OCI-M2 (cell line): ENCODE measurements at regions not wholly inside any gene's neighbourhood (a gene's known extent, or its start where the extent isn't known, plus 50 kb on each side); places are given as distances from the start of the nearest gene placed in this dataset.

Experiments
- DNase-seq: peaks from one replicate; lab custom pipeline; 2025; ENCODE audit not compliant: unreplicated experiment; lab: John Stamatoyannopoulos, UW

DNA sequence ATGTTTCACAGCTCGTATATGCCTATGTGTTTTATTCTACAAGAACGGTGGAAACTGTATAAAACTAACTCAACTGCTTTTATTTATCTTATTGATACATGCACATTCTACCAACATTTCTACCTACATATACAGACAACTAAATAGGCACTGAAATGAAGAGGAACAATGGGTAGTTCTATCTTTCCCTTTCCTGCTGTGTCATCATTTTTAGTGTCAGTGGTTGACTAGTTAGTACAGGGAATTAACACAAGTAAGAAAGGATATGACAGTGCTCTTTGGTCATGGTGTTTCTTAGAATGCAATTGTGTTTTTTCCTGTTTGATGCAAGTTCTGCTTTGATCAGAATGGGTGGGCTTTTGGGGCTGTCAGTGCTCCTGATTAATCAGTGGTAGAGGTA is 293.8 kb upstream of the CTSO start:
- DNase-seq, result no peak

DNA sequence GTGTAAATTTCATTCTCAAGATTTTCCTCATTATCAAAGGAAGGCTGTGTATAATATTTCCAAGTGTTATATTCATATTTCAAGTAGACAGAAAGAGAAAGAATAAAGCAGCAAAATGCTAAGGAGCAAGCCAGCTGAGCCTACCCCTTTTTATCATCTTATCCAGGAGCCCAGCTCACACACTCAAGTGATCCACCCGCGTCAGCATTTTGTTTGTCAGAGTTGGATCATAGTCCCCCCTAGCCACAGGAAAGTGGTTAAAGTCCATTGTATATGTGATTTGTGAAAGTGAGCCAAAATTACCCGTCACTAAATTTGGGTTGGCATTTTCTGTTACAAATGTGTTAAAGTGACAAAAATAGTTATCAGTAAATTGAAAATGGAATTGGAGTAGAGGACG is 289.3 kb upstream of the CTSO start:
- no peak for DNase-seq

DNA sequence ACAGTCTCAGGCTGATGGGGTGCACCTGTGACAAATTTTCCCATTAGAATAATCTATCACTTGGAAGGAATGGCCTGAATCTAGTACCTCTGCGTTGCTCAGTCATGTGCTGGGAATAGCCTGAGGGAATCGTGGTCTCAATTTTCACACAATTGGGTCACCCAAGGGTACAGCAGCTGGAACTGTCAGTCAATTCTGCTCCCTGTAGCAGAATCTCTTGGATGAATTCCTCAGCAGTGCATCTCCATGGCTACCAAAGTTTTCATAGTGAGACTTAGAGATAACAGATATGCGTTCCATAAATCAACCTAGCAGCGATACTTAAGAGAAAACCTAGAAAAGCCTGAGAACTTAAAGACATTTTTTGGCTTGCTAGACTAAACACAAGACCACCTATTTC is 288.7 kb upstream of the CTSO start:
- DNase-seq, result no peak

DNA sequence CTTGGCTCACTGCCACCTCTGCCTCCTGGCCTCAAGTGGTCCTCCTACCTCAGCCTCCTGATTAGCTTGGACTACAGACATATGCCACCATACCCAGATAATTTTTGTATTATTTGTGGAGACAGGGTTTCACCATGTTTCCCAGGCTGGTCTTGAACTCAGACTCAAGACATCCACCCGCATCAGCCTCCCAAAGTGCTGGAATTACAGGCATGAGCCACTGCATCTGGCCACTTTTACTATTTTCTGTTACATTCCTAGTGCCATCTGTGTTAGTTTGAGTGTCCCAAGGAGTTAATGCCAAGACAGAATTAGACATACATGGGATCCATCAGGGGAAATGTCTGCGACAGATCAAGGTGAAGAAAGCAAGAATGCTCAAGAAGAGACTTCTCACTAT is 288.2 kb upstream of the CTSO start:
- DNase-seq, result no peak

DNA sequence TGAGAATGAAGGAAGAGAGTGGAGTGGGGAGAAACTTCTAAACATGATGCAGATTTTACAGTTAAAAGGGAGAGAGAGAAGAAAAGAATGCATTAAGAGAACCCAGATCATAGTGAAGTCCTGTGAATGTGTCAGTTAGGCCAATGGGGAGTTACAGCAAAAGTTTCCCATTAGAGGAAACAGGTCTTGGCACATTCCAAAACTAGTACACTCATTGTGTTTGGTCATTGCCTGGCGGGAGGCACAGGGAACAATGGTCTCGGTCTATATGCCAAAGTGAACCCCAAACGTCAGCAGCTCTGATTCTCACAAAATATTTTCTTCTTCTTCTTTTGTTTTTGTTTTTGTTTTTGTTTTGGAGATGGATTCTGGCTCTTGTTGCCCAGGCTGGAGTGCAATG is 284.5 kb upstream of the CTSO start:
- DNase-seq, result no peak

DNA sequence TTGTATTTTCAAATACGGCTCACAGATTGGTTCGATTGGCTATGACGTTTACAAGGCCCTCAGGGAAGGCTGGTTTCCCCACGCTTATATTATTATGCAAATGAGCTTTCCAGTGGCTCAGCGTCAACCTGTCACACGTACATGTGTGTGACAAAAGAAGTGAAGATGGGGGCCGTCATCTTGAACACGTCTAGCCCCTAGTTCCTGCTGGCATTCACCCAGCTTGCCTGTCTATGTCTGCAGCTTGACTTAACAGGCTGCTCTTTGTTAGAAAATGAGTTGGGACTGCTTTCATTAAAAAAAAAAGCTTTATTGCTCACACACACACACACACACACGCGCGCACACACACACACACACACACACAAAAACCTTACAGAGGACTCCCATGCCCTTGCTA is 283.6 kb upstream of the CTSO start:
- no peak for DNase-seq

DNA sequence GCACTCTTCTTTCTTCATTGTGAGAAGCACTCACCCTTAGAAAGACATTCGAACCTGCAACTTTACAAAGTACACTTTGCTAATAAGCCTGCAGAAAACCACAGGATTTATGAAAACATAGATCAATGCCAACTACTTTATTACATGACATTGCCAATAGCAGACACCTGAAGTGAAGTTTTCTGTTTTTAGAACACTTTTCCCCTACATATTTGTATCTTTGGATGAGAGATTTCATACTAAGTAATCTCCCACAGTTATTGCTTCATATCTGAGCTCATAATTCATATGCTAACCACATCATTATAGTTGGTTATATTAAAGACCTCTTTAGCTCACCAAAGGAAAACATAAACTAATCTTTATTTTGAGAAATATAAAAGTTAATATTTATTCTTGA is 276.5 kb upstream of the CTSO start:
- DNase-seq, result no peak

DNA sequence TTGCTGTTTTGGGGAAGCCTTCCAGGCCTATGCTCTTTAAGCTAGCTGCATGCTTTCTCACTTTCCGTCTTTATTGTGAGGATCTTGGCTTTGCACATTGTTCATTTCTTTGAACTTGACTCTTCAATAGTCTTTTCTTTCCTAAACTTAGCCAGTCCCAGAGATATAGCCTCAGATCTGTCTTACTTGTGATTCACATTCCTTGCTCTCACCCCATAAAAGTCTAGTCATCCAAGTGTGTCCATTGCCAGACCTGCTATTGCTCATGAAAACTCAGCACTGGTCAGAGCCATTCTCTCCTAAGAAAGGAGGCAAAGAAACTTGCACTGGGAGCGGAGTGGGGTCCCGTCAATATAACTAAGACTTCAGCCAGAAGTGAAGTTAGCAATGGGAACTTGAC is 275.0 kb upstream of the CTSO start:
- DNase-seq, result no peak

DNA sequence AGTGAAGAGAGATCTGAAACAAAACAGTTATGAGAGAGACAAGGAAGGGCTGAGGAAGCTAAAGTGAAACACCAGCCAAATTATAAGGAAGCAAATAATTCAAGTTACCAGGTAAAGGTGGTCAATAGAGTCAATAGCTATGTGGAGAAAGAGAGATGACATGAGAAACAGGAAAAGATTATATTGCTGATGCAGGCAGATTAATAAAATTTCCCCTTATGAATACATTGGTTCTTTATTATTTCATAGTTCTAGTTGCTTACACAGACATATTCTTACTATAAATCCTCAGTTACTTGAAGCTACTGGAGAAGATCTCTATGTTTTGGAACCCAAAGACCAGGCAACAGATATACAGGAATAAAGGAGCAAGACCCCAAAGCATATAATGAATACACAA is 273.7 kb upstream of the CTSO start:
- DNase-seq, result no peak

DNA sequence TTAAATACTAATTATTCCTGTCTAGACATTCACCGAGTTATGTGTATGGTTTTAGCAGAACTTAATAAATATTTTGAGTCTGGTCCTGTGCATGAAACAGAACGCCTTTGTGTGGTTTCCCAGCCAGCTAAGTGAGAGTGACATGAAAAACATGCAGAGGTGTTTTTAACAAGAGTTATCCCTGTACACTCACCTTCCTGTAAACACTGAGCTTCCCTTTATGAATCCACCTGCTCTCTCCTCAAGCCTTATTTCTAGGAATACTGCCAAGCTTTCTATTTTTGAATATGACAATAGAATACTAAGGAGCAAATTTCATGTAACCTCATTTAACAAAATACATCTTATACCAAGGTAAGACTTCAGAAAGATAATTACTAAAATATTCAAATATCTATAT is 270.3 kb upstream of the CTSO start:
- no peak for DNase-seq

DNA sequence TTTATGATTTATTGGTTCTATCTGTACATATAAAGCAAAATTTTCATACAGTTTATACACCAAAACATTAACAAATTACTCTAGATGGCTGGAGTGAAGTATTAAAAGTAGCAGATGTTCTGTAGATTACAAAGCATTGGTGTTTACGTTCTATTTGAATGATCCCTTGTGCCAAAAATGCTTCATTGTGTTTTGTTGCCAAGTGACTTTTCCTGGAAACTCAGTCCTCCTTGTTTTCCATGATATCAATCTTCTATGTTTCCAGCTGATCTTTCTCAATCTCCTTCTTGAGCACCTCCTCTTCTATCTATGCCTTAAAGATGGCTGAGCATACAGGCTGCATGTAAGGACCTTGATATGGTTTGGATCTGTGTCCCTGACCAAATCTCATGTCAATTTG is 263.6 kb upstream of the CTSO start:
- no peak for DNase-seq

DNA sequence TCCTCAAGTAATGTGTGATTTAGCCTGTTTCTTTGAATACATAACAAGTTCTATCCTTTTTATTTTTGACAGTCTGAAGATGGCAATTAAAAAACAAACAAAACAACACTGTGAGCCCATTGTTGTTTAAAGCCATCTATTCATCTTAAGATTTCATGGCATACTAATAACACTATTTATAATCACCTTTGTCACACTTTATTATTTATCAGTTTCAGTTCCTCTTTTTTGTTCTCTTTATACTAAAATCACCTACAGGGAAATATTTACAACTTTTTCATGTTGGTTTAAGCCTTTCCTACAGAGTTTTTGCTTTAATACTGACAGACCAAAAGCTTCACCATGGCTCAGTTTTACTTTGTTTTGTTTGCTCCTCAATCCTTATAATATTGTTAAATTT is 247.4 kb upstream of the CTSO start:
- DNase-seq, result no peak

DNA sequence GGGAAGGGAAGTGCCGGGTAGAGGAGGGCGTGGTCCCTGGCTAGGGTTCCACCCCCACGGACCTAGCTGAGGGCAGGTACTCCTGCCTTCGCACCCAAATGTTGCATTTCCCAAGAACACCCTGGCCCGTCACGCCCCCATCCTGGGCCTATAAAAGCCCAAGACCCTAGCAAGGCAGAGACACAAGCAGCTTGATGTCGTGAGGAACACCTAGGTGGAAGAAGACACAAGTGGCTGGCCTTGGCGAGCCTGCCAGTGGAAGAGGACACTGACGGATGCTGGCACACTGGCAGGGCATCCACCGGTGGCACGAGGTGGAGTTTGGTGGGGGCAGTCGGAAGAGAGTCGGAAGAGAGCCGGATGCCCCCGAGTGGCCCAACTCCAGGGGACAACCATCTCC is 244.8 kb upstream of the CTSO start:
- DNase-seq, result no peak

DNA sequence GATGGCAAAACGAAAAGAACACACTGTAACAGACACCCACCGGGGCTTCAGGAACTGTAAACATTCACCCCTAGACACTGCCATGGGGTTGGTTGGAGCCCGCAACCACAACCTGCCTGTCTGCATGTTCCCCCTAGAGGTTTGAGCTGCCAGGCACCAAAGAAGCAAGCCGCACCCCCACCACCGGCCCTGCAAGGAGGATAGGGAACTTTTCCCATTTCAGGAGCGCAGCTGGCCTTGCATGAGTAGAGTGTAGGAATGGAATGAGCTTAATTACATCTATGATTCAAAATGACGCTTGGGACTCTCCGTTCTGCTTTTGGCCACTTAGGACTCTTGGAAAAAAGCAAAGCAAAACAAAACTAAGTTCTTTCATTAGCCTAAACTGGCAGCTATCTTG is 243.6 kb upstream of the CTSO start:
- no peak for DNase-seq

DNA sequence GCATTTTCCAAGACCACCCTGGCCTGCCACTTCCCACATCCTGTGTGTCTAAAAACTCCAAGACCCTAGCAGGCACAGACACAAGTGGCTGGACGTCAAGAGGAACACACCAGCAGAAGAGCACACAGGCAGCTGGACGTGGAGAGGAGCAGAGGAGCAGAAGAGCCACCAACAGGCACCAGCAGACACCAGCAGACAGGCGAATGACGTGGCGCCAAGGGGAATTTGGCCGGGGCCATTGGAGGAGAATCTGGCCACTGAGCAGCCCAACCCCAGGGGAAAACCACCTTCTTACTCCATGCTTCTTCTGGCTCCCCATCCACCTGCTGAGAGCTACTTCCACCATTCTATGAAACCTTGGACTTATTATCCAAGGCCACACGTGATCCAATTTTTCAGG is 243.1 kb upstream of the CTSO start:
- DNase-seq, result no peak

DNA sequence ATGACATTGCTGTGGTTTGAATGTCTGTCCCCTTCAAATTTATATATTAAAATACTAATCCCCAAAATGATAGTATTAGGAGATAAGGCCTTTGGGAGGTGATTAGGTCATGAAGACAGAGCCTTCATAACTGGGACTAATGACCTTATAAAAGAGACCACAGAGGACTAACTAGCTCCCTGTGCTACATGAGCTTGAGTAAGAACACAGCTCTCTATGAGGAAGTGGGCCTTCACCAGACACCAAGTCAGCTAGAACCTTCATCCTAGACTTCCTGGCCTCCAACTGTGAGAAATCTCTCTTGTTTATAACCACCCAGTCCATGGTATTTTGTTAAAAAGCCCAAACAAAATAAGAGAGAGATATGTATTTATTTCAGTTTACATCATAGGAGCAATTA is 242.2 kb upstream of the CTSO start:
- DNase-seq, result no peak

DNA sequence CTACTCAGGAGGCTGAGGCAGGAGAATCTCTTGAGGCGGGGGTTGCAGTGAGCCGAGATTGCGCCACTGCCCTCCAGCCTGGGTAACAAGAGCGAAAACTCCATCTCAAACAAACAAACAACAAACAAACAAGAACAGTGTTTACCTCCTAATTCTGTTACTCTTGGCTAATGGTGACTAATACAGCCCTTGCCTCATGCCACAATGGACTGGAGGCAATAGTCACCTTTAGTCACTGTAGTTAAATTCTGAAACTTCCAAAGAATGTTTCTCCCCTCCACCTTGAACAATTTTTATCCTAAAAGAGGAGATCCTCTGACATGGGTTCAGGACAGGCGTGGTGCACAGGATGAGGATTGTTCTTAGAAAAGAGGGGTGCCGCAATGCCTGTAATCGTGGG is 241.2 kb upstream of the CTSO start:
- no peak for DNase-seq

DNA sequence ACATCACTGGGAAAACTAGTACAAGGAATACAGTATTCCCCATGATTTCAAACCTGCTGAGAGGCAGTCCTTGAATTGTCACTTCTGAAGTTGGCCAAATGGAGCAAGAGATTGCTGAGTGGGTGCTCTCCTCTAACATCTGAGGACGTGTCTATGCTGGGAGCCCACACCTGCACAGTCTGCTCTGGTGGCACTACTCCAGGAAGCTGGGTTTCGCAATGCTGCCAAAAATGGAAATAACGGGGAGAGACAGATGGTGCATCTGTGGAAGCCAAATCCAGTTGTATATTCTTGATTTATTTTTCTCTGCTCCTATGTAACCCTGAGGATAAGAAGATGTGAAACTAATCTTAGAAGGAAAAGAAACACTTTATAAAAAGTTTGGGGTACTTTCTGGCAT is 240.1 kb upstream of the CTSO start:
- DNase-seq, result no peak

DNA sequence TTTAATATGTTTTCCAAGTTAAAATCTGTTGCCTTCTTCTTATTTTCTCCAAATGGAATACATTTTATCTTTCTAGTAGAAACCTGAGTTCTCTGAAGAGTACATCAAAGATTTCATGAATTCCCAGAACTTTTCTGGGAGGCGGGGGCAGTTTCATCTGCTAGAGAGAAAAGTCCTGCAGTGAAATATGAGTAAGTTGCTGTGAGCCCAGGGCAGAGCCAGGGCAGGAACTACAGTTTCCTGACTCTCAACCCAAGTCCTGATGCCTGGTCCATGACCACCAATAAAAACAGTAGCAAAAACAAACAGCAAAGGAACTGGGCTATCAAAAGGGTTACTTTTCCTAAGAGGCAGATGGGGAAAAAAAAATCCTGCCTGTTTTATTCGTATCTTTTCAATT is 239.4 kb upstream of the CTSO start:
- DNase-seq, result no peak

DNA sequence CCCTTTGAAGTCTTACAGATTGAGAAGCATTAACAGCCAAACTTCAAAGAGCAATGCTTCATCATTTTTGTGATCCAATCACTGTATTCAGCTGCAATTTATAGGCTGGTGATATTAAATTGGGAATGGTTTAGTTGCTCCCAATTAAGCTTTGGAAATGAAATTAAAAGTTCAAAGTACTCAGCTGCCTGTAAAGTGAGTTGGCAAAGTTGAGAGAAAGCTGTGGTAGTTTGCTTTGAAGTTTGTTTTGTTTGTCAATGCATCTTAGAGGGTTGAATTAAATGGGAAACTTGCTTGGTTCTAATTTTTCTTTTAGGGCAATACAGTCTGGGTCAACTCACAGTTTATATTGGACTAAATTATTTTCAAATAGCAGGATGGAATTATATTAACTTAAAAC is 238.4 kb upstream of the CTSO start:
- no peak for DNase-seq

DNA sequence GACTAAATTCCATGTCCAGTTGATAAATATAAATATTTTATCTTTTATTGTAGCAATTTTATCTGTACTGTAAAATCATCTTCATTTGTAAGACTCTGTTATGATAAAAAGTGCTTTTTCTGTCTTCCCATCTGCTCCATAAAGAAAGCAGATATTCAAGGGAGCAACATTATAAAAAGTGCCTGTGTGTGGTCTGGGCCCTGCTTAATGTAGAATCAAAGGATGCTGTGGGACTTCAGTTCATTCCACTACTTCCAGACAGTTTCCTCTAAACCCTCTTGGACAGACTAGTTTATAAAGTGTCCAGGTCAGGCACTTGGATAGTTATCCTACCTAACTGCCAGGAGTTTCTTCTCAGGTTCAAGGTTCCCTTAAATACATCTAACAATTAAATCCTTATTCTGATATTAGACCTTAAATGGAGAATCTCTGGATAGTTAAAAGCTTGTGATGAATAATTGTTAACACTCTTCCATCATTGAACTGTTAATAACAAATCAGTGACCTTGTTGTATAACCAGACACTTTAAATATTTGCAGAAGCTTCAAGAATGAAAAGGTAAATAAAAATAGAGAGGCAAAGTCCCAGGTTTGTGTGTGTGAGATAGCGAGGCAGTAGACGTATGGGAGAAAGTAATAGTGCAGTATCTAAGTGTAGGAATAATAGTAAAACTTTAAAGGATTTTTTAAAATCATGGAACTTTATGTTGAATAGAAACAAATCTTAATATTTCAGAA is 237.5 kb upstream of the CTSO start:
- DNase-seq, result no peak

DNA sequence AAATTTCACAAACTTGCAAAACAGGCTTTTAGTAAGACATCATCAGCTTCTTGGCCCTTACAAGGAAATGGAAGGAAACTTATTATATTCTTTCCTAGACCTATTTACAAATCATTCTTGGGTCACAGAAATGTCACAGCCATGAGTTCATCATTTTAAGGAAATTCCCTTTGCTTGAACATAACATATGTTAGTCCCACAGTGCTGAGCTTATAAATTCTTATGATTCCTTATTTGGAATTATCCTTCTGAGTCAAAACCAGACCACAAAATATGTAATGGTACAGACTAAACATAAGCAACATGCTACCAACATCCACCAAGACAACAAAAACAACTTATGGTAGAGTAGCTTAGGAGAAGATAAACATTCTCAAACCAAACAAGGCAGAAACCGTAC is 236.9 kb upstream of the CTSO start:
- DNase-seq, result no peak

DNA sequence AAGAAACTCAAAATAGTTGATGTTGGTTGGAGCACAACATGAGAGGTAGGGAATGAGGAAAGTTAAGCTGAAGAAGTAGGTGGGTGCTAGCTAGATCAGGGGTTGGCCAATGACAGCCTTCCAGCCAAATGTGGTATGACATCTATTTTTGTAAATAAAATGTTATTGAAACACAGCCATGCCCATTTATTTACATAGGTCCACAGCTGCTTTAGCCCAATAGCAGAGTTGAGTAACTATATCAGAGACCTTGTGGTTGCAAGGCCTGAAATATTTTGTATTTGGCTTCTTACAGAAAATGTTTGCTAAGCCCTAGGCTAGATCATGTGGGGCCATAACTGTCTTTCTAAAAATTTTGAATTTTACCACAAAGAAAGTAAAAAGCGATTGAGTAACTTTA is 234.9 kb upstream of the CTSO start:
- DNase-seq, result no peak

DNA sequence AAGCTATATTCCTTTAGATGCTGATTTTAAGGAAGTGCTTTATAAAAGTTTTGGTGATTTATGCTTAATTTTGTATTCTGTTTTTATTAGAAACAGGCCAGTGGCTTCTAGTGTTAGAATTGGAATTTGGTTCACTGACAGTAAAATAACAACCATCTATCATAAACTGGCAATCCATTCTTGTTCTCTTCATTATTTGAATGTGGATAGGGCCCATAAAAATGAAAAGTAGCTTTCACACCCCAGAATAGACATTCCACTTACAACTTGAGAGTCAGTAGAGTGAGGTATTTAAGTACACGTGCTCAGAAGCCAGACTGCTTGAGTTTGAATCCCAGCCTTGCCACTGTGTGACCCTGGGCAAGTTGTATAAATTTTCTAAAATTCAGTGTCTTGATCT is 232.4 kb upstream of the CTSO start:
- no peak for DNase-seq
